NCI-H2171 treated with DMSO at 0.1 percent for 48 hours (cell line): ENCODE measurements at regions not wholly inside any gene's neighbourhood (a gene's known extent, or its start where the extent isn't known, plus 50 kb on each side); places are given as distances from the start of the nearest gene placed in this dataset.
A peak's percentile ranks its signal among the peaks of the same experiment; 100 is the strongest.
"Not testable (repeated sequence)": the region's sequence is repeated elsewhere in the genome, so short reads cannot be mapped to it uniquely, and the experiment has no call there.

Source experiments
- DNase-seq: peaks from one replicate; lab custom pipeline; 2025; lab: John Stamatoyannopoulos, UW

DNA sequence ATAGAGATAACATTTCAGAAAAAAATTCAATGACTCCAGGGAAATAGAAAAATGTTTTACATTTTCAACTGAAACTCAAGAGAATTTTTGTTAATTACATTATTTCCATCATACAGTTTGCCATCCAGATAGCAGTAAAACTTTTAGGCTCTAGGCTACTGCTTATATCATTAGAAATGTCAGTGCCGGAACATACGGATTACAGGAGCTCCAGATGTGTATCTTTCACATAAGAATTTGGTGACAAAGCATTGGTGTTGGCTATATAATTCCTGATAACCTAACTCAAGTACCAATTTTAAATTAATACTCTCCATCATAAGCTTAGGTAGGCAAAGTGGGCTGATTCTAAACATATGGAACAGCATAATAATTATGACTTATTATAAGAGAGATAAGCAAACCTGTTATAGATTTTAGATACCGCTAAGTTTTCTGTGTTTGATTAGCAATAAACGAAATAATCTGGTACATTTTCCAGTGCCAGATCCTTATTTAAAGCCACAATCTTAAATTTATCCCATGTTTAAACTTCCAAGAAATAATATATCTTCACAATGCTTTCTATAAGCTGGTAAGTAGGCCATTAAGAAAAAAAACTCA lies 637.9 kb downstream of the NXPH1 start:
- DNase-seq, result no peak

DNA sequence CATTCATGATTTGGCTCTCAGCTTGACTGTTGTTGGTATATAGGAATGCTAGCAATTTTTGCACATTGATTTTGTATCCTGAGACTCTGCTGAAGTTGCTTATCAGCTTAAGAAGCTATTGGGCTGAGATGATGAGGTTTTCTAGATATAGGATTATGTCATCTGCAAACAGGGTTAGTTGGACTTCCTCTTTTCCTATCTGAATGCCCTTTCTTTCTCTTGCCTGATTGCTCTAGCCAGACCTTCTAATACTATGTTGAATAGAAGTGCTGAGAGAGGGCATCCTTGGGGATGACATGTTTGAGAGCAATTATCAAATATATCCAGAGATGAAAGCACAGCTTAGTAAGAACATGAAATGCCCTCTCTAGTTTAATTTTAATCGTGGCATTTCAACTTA lies 642.4 kb downstream of the NXPH1 start:
- not testable (repeated sequence) for DNase-seq

DNA sequence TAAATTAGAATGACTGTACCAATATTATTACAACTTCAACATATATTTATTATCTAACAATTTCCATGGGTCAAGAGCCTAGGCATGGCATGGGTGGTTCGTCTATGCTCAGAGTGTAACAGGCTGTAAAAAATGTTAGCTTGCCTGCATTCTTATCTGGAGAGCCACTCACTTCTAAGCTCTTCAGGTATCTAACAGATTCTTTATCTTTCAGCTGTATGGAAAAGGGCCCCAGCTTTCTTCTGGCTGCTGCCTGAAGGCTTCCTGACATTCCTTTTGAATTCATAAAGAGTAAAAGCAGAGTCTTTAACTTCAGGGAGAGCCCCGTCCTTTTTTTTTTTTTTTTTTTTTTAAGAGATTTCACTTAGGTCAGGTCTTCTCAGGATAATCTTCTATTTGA lies 648.8 kb downstream of the NXPH1 start:
- no peak for DNase-seq

DNA sequence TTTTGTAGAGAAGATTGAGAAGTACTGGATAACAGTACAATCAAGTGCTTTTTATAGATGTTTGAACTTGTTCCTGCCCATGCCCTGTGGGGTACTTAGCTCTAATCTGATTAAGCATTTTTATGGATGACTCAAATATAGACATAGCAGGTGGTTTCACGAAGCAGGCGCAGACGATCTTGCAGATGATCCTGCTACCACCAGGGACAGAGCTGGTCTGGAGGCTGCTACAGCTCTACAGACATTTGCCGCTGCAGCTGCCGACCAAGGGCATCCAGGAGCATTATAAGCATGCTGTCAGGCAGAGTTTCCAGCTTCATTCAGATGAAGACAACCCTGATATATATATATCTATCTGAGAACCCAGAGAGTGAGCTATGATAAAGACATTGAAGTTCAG lies 650.4 kb downstream of the NXPH1 start:
- DNase-seq, result no peak

DNA sequence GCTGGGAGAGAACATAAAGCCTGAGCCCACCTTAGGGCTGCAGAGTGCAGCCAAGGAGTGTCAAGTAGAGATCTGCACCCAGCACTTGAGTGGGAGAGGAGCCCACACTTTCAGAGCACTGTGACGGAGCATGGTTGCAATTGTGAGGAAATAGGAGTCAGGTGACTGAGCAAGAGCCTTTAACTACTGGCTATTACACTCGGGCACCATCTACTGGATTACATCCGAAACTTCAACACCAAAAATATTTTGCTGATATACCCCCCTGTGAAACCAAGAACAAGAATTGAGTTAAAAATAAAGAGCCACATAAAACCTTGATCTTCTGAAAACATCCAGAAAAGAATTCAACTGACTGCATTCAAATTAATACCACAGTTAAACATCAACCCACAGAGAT lies 657.9 kb downstream of the NXPH1 start:
- peak; percentile 18 for DNase-seq

DNA sequence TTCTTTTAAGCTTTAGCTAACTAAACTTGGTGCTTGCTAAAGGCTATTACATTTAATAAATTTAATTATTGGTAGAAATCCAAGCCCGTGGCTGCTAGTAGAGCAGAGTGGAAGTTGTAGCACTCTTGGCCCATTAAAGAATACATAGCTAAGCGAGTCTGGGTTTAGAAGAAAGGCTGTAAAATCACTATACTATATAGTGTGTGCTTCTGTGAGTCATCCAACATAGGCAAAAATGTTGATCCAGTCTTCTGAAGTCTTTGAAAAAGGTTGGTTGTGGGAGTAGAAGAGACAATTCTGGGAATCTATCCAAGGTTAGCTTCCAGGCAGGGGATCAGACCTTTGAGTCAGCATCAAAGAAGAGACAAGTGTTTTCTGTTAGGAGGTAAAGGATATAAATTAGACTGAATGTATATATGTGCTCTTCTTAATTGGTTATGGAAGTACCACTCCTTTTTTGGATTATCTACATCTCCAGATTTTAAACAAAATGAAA lies 664.2 kb downstream of the NXPH1 start:
- no peak for DNase-seq

DNA sequence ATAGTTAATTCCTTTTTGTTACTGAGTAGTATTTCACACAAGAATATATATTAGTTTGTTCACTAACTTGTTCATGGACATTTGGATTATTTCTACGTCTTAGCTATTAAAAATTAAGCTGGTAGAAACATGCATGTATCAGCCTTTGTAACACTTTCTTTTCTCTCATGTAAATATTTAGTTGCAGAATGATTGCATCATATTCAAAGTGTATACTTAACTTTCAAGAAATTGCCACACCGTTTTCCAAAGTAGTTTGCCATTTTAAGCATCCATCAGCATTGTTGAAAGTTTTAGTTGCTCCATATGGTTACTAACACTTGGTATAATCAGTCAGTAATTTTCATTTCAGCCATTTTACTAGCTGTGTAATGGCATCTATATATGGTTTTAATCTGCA lies 666.9 kb downstream of the NXPH1 start:
- no peak for DNase-seq

DNA sequence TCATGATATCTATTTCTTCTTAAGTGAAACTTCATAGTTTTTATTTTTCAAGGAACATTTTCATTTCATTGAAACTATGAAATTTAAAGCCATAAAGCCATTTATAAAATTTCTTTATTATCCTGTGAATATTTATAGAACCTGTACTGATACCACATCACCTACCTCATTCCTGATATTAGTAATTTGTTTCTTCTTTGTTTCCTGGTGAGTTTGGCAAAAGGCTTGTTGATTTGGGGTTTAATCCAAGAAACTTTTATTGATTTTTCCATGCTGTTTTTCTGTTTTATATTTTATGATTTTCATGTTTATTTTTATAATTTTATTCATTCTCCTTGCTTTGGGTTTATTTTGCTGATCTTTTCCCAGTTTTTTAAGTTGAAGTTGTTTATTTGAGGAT lies 669.4 kb downstream of the NXPH1 start:
- no peak for DNase-seq

DNA sequence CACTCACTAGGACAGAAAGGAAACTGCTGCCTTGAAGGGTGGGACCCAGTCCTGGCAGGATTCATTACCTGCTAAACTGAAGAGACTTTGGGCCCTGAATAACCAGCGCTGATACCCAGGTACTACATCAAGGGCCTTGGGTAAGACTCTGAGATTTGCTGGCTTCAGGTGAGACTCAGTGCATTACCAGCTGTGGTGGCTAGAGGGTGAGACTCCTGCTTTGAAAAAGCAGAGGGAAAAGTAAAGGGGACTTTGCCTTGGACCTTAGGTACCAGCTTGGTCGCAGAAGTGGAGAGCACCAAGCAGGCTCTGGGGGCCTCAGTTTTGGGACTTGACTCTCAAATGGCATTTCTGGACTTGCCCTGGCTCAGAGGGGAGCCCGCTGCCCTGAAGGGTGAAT lies 673.3 kb downstream of the NXPH1 start:
- DNase-seq, result no peak

DNA sequence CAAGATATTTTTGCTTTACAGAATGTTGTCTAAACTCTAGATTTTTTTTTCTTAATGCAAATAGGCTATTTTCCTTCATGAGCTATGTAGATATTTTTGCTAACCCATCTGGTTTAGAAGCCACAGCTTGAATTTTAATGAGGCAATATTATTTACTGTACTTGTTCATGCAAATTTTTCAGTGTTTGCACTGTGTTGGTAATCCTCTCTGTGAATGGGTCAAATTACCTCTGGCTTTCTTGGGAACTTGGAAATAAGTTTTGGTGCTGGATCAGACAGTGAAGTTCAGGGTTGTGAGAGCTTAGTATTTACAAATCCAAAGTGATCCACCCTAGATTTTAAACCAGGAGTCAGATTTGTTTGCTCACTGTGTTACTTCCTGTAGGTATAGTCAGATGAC lies 686.9 kb downstream of the NXPH1 start:
- DNase-seq, result no peak

DNA sequence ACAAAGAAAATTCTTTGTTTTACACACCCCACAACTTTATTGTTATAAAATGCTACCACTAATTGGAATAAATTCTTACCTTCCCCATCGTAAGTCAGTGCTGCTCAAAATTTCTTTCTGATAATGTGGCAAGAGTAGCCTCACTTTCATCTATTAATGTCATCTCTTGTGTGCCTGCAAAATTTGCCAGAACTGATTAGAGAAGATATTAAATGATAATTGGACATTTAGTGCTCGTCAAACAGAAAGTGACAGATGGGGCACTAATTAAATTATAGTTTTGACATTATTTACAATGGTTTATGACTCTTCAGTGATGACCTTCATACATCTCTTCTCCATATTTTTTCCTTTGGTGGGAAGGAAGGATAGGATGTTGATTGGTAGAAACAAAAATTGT lies 690.9 kb downstream of the NXPH1 start:
- DNase-seq, result no peak

DNA sequence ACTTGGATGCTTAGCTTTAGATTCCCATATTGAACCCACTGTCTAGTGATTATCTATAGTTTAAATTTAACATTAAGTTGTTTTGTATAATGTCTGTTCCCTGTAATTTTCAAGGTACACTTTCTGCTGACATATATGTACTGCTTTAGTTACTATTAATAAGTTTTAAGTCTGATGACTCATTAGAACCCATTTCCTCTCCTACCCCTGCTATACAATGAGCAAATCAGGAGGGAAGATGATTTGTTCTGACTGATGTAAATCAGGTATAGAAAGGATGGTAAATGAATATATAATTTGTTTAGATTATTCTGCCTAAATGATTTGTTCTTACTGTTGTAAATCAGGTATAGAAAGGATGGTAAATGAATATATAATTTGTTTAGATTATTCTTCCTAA lies 691.8 kb downstream of the NXPH1 start:
- DNase-seq, result no peak

DNA sequence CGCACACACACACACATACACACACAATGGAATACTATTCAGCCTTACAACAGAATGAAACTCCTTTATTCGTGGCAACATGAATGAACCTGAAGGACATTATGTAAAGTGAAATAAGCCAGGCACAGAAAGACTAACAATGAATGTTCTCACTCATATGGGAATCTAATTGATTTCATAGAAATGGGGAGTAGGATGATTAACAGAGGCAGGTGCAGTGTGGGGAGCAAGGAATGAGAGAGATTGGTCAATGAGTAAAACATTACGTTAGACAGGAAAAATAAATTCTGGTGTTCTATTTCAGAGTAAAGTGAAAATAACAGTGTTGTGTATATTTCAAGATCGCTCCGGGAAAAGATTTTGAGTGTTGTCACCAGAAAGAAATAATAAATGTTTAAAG lies 694.5 kb downstream of the NXPH1 start:
- DNase-seq, result no peak

DNA sequence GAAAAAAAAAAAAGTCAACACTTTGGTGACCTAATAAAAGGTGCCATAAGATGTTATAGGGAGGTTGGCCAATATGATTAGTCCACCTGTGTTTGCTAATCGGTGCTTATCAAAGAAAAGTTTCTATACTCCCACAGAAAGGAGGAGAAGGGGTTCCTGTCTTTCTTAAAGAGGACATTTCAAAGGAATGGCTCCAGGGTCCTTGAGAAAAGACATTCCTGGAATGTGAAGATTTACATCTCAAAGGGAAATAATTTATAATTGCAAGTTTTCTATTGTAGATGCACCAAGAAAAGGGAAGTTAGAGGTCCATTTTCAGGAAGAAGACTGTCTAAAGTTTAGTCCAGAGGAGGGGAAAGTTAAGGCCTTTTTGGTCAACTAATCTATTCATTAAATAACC lies 715.3 kb downstream of the NXPH1 start:
- DNase-seq, result no peak

DNA sequence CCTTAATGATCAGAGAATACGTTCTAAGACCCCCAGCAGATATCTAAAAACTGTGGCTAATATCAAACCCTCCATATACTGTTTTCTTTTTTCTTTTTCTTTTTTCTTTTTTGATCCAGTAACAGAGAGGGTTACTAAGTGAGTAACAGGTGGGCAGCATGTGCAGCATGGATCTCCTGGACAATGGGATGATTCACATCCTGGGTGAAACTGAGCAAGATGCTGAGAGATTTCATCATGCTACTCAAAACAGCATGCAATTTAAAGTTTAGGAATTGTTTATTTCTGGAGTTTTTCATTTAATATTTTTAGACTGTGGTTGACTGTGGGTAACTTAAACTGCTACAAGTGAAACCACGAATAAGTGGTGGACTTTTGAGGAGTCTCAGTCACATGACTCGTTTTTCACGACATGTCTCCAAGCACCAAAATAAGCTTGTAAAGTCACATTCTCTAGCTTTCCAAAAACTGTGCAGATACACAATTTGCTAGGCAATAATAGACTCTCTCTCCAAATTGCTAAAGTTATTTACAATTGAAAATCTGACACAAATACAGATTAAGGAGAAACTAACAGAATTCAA lies 716.2 kb downstream of the NXPH1 start:
- no peak for DNase-seq

DNA sequence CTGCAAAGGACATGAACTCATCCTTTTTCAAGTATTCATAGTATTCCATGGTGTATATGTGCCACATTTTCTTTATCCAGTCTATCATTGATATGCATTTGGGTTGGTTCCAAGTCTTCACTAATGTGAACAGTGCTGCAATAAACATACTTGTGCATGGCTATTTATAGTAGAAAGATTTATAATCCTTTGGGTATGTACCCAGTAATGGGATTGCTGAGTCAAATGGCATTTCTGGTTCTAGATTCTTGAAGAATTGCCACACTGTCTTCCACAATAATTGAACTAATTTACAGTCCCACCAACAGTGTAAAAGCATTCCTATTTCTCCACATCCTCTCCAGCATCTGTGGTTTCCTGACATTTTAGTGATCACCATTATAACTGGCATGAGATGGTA lies 730.3 kb downstream of the NXPH1 start:
- DNase-seq, result not testable (repeated sequence)

DNA sequence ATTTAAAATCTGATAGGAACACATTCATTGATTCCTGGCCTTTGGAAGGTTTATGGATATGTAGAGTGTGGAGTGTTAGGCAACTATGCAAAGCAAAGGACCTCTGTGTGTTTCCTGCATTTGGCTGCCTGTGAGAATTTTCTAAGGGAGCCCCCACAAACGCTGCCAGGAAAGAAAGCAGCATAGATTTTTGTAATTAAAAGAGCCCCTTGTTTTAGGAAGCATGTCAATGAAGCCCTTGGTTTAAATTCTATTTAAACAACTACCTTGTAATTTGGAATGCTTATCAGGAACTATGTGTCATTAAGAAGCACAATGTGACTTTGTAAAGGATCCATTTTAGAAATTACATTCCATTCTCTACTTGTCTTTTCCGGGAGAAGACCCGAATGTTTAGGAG lies 742.5 kb downstream of the NXPH1 start:
- DNase-seq, result no peak

DNA sequence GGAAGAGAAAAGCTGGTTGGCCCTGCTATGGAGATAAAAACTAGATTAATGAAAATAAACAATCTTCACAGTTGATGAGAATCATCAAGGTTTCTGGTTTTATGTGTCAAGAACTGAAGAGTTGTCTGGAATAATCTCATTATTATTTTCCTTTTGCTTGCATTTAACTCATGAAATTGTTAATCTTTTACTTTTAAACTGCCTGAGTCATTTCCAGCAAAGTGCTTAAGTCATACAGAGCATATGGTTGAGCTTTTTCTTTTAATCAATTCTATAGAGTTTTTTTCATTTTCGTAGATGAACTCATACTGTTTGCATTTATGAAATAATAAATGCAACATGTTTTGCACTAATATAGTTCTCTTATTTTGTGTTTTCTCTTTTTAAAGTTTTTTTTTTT lies 747.9 kb downstream of the NXPH1 start:
- DNase-seq, result no peak

DNA sequence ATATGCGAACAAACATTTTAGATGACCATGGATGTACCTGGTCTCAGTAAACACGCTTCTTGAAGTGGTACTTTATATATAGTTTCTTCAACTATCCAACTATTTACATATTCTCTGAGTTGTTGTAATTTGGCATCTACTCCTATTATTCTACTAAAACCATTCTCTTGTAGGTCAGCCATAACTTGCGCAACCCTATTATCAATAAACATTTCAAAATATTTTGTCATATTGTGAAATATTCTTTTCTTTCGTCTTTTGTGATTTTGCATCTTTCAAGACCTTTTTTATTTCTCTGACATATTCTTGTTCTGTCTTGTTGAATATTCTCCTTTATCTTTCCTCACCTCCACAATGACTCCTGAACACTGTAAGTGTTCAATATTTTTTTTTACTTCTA lies 753.3 kb downstream of the NXPH1 start:
- no peak for DNase-seq

DNA sequence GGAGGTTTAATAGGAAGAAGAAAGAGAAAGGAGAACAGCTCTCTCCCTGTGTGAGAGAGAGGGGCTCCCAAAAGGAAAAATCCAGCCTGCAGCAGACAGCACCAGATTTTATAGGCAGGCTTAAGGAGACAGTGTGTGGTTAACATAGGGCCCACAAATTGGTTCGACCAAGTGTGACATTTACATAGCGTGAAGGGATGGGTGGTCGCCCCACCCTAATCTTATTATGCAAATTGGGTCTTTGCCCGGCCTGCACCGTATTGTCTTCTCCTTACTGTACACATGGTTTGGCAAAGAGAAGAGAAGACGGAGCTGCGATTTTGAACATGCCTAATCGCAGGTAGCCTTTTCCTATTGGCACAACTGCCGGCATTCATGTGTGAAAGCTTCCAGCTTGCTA lies 756.3 kb downstream of the NXPH1 start:
- peak; percentile 47 for DNase-seq

DNA sequence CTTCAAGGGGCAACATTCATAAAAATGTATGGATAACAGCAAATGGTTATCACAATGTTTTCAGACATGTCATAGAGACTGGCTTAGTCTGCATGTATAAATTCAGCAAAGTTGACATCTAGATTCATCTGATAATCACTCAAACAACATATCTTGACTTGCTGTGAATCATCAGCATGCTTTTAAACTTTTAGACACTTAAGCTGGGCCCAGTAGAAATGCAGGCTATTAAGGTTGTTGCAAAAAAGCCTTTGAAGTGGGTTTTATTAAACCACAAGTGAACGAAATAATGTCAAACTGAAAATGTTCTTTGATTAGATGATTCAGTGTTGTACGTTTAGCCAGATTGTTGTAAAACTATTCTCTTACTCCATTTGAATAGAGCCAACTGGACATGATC lies 759.6 kb downstream of the NXPH1 start:
- no peak for DNase-seq

DNA sequence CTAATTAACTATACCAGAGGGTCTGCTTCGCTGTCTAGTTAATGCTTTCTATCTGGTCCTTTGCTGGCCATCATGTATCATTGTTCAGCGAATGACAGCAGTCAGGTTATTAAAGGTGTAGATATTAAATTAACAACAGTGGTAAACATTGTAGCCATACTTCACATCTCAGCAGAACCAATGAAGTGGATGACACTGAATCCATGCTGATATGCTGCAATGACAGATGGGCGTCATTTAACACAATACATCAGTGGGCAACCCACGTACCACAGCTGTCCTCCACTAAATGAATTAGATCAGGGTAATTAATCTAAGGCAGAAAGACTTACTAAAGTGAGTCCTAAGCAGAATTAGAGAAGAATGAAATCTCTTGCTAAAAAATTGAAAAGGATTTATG lies 767.2 kb downstream of the NXPH1 start:
- peak; percentile 93 for DNase-seq

DNA sequence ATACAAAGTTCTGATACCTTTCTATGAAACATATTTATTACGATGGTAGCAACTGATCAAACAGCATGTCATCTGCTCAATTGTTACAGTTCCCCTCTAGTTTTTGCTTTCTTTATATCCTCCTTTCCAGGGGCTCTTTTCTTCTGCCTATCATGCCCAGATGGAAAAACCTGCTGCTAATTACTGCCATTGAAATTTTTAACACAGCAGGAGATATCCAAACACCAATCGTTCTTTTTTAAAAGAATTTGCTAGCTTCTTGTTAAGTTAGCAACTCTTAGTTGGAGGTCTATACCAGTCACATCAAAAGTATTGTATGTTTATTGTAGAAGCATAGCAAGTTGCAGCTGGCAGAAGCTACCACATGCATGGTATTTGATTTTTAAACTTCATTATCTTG lies 768.5 kb downstream of the NXPH1 start:
- DNase-seq, result peak; percentile 32

DNA sequence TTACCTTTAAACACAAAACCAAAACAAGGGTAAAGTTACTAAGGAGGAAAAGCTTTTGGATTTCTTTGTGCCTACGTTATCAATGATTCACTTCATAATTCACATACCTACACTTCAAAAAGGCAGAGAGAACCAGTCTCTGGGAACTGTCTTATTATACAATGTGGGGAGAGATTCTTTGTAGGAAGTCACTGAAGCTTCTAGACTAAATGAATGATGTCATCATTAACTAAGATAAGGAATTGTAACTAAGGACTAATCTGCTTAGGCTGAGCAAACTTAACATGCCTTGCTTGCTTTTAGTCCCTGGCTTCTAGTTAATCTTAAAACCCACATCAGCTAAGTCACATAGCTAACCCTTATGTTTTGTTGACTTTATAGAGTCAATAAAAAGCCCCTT lies 771.2 kb downstream of the NXPH1 start:
- no peak for DNase-seq
